GM21360 (cell line): ENCODE measurements at regions not wholly inside any gene's neighbourhood (a gene's known extent, or its start where the extent isn't known, plus 50 kb on each side); places are given as distances from the start of the nearest gene placed in this dataset.
"Not testable (repeated sequence)": the region's sequence is repeated elsewhere in the genome, so short reads cannot be mapped to it uniquely, and the experiment has no call there.

Experiments used
- ATAC-seq: cut with Tn5 transposase; IDR thresholded peaks from one replicate; pipeline ENCODE4 v1.9.1; 2021; ENCODE audit warnings: mild to moderate bottlenecking, moderate library complexity; ENCODE audit not compliant: unreplicated experiment

DNA sequence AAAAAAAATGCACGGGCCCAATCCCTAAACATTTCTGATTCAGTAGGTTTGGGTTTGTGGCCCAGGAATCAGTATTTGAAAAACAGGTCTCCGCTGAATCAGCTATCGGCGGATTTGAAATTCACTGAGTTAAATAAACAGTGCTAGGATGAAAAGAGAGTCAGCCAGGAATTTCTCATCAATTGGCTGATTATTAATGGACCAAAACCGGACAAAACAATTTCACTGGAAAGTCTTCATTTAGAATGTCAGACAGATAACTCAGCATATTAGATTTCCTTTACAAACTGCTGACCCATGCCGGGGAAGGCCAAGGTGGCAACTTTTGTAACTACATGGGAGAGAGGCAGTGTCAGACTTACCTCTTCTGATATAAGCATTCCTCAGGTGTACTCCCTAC lies 99.4 kb upstream of the LSM6 start:
- no peak for ATAC-seq

DNA sequence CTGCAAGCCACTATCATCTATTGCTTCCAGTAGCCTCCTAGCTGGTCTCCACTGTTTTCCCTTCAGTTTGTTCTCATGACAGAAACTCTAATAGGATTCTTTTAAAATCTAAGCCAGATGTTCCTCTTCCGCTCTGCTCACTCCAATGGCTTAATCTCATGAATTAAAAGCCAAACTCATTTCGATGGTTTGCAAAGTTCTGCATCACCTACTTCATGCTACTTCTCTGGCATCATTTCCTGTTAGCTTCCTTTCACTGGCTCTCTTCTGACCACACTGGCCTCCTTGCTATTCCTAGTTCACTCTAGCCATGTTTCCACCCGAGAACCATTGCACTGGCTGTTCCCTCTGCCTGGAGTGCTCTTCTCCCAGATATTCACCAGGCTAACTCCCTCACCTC lies 102.0 kb upstream of the LSM6 start:
- peak; percentile 64 for ATAC-seq

DNA sequence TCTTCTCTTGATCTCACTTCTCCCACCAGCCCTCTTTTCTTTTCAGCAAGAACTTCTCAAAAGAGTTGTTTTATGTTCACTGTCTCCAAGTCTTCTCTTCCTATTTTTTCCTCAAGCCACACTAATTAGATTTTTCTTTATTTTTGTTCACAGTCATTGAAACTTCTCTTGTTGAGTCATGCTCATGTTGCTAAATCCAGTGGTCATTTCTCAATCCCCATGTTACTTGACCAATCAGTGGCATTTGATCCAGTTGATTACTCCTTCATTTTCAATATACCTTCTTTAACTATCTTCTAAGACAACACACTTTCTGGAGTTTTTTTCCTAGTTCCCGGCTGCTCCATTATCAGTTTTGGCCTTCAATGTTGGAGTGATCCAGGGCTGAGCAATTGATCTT lies 103.1 kb upstream of the LSM6 start:
- ATAC-seq = no peak

DNA sequence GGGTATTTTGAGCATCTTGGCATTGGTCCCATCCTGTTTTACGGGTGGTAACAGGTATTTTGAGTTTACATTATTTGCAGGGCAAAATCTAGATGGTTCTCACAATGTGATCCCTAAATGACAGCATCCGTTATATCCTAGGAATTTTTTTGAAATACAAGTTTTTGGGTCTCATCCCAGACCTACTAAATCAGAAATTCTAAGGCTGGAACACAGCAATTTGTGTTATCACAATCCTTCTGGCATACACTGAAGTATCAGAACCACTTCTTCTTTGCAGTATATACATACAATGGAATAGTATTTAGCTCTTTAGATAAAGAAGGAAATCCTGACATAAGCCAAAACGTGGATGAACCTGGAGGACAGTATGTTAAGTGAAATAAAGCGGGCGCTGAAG lies 104.1 kb upstream of the LSM6 start:
- ATAC-seq = no peak

DNA sequence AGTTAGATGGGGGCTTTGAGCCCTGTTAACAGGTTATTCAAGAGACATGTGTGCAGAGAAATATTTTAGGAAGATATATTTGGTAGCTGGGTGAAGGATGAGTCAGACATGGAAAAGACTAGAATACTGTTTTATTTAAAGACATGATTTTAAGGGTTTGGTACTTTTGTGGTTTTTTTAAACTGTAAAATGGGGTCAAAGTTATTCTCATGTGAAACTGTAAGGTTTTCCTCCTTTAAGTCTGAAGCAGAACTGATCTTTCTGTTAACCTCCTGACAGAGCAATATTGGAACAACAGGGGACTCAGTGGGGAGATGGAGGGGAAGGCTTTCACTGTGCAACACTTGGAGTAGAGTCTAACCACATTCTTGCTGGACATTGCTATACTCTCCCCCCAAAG lies 112.4 kb upstream of the LSM6 start:
- ATAC-seq = peak; percentile 16

DNA sequence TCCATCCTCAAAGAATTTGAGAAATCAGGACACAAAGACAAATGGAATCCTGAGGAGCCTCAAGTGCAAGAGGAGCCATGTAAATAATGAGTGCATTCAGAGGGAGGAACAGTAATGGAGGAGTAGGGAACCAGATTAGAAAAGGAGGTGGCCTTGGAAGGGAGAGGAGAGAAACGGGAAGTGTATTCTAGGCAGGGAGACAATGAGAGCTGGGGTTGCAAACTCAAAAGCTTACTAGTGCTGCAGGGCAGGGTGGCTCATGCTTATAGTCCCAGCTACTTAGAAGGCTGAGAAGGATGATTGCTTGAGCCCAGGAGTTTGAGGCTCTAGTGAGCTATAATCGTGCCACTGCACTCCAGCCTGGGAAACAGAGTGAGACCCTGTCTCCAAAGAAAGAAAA lies 113.2 kb upstream of the LSM6 start:
- no peak for ATAC-seq

DNA sequence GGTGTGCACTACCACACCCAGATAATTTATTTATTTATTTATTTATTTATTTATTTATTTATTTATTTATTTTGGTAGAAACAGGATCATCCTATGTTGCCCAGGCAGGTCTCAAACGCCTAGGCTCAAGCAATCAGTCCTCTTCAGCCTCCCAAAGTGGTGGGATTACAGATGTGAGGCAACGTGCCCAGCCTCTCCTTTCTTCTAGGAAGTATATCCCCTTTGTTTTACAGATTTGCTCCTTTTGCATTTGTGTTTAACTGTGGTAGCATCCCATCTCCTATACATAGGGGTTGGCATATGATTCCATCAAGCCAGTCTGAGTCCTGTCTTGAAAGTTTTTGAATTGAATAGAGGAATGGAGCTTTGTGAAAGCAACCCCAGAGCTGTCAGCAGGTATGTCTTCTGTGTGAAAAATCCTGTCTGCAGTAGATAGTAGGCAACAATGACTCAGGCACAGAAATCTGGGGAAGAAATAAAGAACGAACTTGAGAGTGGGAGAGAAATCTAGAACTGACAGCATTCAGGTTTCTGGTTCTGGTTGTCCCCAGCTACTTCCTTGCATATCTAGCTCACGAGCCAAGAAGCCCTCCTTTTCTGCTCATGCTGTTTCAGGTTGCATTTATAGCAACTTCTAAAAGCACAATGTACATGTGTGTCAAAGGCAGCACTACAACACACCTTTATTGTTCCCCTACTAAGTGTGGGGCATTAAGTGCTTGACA lies 113.7 kb upstream of the LSM6 start:
- no peak for ATAC-seq

DNA sequence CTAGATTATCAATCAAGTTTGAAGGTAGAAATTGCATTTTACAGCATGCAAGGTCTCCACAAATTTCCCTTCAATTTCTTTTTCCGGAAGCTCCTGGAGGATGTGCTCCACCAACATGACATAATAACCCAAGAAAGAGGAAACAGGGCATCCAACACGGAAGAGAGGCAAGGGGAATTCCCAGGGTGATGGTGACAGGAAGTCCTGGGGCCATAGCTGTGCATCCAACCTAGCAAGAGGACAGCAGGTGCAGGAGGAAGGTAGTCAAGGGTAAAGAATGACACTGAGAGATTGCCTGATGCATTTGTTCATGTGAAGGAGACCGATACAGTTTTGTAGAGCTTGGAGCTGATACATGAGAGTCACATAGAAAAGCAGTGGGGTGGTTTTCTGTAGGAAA lies 115.7 kb upstream of the LSM6 start:
- ATAC-seq = peak; percentile 74

DNA sequence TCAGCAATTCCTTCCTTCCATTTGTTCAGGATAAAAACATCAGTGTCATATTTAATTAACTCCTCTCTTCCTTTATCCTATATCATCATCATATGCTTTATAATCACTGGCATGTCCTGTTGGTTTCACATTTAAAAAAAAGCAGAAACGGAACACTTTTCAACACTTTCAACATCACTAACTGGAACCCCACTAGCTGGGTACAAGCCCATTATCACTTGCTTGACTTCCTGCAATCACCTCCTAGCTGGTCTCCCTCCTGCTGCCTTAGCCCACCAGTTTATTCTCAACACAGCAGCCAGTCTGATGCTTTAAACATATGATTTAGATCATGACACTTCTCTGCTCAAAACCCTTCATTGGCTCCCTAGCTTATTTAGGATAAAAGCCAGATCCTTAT lies 116.4 kb upstream of the LSM6 start:
- ATAC-seq = peak; percentile 30

DNA sequence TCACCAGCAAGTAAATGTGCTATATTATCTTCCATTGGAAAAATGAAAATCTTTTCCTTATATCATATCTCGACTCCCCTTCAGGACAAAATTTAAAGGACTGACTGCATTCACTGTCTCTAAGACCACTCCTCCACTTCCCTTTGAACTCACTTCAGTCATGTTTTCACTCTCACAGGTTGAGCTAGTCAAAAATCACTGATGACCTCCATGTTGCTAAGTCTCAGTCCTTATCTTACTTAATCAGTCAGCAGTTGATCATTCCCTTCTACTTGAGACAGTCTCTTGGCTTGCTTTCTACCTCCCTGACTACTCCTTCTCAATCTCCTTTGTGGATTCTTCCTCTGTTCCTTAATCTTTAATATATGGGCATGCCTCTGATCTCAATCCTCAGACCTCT lies 117.0 kb upstream of the LSM6 start:
- ATAC-seq = no peak

DNA sequence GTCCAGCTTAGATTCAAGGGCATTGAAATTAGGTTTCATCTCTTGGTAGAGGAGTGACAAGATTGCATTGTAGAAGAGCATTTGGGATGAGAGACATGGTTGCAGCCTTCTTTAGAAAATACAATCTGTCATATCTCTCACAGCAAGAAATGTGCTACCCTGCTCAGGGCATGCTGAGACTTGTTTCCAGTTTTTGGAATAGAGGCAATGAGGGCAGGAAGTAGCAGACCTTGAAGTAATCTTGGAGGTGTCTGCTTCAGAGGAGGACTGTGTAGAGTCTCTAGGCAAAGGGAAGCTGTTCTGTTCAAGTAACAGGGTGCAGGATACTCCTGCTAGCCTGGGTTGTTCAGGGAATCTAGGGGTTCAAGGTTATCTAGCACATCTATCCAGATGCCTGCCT lies 116.1 kb upstream of the ZNF827 start:
- ATAC-seq = no peak

DNA sequence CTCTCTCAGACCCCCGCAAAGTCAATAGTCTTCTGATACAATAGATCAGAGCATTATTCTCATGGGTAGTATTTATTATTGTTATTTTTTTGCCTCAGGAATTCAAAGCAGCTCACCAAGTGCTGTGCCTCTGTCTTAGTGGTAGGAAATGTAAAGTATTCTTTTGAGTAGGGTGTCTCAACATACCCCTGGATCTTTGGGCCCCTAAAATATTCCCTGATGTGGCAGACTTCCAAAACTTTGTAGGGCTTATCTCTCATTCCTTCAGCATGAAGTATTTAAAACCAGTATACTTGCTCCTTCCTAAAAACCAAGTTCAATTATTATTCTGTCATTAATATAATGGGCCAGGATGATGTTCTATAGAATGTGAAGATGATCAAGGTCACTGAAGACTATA lies 115.3 kb upstream of the ZNF827 start:
- no peak for ATAC-seq

DNA sequence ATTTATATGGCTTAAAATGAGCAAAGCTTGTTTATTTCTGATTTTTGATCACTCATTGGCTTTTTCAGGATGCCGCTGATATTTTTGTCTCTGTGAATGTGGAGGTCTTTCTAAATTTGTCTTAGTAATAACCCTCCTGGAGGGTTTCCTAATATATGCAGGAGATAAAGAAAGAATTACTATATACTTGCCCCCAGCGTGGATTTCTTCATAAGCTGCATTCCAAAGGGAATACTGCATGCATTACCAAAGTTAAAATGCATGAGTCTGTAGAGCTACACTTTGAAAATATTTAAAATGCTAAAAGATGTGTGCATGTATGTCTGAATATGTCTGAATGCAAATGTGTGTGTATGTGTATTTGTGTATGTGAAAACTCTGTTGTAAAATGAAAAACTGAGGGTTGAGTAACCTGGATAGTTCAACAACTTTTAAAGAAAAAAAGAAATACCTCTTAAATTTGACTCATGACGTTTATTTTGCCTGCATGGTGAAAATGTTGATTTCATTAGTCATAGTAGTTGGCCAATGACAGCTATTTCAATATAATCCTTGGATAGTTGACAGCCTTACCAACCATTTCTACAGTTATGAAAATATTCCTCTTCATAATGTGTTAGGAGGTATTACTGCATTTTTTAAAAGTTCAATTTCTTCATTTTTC lies 113.2 kb upstream of the ZNF827 start:
- ATAC-seq = no peak

DNA sequence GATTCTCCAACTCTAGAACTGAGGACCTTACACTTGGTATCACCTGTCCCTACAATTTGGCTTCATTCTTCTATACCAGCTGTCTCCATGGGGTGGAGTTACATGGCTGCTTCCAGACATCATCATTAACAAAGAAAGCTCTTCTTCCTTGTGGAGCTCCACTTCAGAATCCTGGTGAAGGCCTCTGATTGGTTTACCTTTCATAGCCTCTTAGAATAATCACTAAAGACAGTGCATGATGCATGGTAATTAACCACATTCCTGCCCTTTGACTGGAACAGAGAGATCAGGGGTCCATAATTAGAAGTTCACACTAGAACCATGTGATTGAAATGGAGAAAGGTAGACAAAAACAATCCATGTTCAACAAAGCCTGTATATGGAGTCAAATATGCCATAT lies 112.6 kb upstream of the ZNF827 start:
- no peak for ATAC-seq

DNA sequence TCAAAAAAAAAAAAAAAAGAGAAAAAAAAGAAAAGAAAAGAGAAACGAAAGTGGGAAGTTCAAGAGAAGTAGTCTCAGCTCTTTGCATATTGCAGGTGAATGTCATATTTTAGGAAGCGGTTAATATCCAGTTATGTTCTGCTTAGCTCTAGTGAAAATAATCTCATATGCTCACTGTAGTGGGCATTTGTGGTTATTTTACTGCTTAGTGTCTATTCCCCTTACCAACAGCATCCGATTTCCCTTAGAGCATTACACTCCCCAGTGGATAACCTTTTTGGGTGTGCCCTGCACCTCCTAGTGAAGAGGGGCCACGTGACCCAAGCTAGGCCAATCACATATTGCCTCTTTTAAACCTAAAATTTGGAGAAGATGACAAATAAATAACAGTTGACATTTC lies 111.2 kb upstream of the ZNF827 start:
- ATAC-seq = peak; percentile 90

DNA sequence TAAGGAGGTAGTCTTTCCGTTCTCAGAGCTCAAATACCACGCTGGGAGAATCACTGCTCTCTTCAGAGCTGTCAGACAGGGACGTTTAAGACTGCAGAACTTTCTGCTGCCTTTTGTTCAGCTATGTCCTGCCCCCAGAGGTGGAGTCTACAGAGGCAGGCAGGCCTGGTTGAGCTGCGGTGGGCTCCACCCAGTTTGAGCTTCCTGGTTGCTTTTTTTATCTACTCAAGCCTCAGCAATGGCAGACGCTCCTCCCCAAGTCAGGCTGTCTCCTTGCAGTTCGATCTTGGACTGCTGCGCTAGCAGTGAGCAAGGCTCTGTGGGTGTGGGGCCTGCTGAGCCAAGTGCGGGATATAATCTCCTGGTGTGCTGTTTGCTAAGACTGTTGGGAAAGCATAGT lies 109.1 kb upstream of the ZNF827 start:
- ATAC-seq = not testable (repeated sequence)

DNA sequence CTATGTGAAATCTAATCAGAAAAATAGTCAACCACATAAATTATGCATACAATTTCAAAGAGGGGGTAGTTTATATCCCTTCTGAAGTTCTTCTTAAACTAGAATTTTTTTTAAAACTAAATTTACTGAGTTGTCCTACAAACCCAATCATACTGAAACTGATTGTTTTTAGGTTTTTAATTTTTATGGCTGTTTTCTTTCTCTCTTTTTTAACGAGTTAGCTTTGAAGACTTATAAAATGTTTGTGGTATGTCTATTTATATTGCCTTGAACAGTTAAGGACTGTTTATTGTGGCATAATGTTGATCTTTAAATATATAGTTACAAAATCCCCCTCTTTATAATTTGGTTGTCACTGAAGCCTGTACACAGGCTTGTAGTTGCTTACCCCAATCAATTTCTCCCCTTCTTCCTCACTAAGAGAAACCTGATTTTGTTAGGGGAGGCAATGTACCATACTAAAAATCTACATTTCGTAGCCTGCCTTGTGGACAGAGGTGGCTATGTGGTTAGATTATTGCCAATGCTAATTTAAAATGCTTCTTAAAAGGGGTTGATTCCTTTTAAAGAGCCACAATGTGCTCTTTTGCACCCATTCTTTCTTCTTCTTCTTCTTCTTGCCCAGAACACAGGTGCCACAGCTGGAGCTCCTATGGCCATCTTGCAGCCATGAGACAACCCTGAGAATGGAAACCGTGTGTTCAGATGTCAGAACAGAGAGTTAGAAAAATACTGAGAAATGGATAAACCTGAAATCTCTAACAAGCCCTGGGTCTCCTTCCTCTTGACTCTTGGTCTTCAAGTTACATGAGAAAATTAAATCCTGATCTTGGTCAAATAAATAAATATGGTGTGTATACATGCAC lies 102.7 kb upstream of the ZNF827 start:
- no peak for ATAC-seq

DNA sequence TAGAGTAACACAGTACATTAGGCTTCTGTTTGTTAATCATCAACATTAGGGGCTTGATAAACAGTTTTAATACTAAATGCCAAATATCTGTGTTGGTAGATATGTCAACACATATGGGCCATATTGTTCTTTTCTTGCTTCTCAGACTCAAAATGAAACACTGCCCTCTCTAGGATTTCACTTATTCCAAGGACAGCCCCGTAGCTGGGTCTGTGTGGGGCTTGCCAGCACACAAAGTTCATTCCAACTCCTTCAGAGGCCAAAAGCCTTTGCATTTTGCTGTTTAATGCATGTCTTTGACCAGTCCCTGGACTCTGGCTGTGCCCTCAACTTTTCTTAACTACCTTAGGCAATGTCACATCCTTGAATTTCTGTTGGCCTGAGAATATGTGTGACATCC lies 102.0 kb upstream of the ZNF827 start:
- no peak for ATAC-seq

DNA sequence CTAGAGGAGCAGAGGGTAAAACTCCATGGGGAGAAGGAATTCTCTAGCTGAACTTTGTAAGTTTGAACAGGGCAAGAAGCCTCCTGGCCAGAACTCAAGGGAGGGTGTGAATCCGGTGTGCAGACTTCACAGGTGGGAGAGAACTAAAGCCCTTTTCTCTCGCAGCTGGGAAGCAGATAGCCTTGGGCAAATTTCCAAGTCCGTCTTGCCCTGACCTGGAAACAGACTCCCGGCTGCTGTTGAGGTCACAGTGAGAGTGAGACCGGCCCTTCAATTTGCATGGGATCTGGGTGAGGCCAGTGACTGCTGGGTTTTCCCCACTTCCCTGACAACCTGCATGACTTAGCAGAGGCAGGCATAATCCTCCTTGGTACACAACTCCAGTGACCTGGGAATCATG lies 94.5 kb upstream of the ZNF827 start:
- ATAC-seq = no peak

DNA sequence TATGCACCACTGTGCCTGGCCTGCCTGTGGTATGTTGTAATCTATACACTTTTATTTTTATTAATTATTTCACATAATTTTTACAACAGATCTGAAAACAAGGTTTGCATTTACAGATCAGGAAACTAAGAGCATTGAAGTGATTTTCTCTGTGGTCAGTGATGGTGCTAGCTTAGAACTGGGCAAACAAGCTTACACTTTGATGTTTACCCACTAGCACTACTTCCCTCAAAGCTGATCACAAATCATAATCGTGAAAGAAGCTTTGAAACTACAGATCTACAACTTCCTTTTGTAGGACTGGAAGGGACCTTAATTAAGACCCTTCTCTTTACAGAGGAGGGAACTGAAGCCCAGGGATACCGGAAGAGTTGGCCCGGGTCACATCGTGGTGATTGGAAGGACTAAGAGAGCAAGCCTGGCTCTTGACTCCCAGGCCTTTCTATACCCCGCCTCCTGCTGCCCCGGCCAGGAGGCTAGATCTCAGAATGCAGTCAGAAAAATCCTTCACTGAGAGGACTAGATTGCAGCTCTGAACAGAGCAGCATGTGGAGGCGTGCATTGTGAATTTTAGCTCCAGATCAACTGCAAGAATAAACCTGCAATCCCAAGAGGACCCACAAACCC lies 93.7 kb upstream of the ZNF827 start:
- no peak for ATAC-seq

DNA sequence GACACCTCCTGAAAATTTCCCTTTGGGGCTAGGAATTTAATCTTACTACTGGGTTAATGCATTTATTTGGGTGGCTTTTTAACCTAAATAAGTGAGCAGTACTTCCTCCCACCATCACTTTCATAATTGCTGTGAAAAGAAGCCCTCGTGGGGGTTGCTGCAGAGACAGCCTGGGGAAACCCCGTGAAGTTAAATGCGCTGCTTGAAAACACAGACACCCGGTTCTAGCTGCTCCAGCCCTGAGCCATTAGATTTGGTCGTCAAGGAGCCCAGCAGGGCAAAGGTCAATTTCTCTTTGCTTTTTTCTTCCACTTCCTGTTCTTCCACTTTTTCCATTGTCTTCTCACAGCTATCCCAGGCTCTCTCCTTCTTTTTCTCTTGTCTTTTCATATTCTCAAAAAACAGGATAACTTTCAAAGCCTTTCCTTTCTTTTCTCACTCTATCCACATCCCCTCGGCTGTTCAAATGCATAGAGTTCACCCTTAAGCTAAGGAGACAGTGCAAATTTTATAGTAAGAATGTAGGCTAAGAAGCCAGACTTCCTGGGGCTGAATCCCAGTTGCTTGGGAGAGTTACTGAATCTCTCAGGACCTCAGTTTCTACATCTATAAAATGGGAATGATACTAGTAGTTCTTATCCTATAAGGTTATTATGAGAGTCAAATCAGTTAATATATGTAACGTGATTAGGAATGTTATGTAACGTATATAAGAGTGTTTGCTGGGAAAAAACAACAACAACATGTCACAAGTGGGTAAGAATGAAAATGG lies 91.5 kb upstream of the ZNF827 start:
- peak; percentile 71 for ATAC-seq
